HG03342 (cell line): ENCODE measurements at regions not wholly inside any gene's neighbourhood (a gene's known extent, or its start where the extent isn't known, plus 50 kb on each side); places are given as distances from the start of the nearest gene placed in this dataset.
"Not testable (repeated sequence)": the region's sequence is repeated elsewhere in the genome, so short reads cannot be mapped to it uniquely, and the experiment has no call there.

Experiments
- ATAC-seq: cut with Tn5 transposase; IDR thresholded peaks from one replicate; pipeline ENCODE4 v1.9.1; 2021; ENCODE audit warnings: mild to moderate bottlenecking, moderate library complexity; ENCODE audit not compliant: unreplicated experiment

- no peak for ATAC-seq
Observed at GRCh38 chr21:34219334-34220060, 144.3 kb upstream of the KCNE2 start.

GRCh38 chr21:34220556-34221195 lies 143.1 kb upstream of the KCNE2 start:
- ATAC-seq = no peak

GRCh38 chr21:34221331-34222030 lies 142.3 kb upstream of the KCNE2 start:
- ATAC-seq = no peak

GRCh38 chr21:34222031-34222335 lies 141.8 kb upstream of the KCNE2 start:
- ATAC-seq = no peak

GRCh38 chr21:34223376-34223775 lies 140.4 kb upstream of the KCNE2 start:
- ATAC-seq = no peak

GRCh38 chr21:34227386-34227852 lies 136.4 kb upstream of the KCNE2 start:
- ATAC-seq = no peak

- ATAC-seq = no peak
Observed at GRCh38 chr21:34228792-34229191, 135.0 kb upstream of the KCNE2 start.

- no peak for ATAC-seq
Observed at GRCh38 chr21:34229353-34229752, 134.5 kb upstream of the KCNE2 start.

- not testable (repeated sequence) for ATAC-seq
Observed at GRCh38 chr21:34233741-34234140, 130.1 kb upstream of the KCNE2 start.

GRCh38 chr21:34235514-34235913 lies 128.3 kb upstream of the KCNE2 start:
- no peak for ATAC-seq

GRCh38 chr21:34242973-34243372 lies 120.8 kb upstream of the KCNE2 start:
- no peak for ATAC-seq

- ATAC-seq = no peak
Observed at GRCh38 chr21:34243562-34243961, 120.2 kb upstream of the KCNE2 start.

- ATAC-seq = no peak
Observed at GRCh38 chr21:34252751-34253150, 111.1 kb upstream of the KCNE2 start.

GRCh38 chr21:34255073-34255472 lies 108.7 kb upstream of the KCNE2 start:
- ATAC-seq = no peak

GRCh38 chr21:34260277-34261008 lies 103.4 kb upstream of the KCNE2 start:
- no peak for ATAC-seq

- no peak for ATAC-seq
Observed at GRCh38 chr21:34261841-34262468, 101.9 kb upstream of the KCNE2 start.

- no peak for ATAC-seq
Observed at GRCh38 chr21:34262469-34262845, 101.3 kb upstream of the KCNE2 start.

- no peak for ATAC-seq
Observed at GRCh38 chr21:34263629-34264028, 100.2 kb upstream of the KCNE2 start.

GRCh38 chr21:34266351-34266750 lies 97.5 kb upstream of the KCNE2 start:
- ATAC-seq = no peak

- no peak for ATAC-seq
Observed at GRCh38 chr21:34268493-34268892, 95.3 kb upstream of the KCNE2 start.

GRCh38 chr21:34270411-34270810 lies 93.4 kb upstream of the KCNE2 start:
- ATAC-seq = no peak
